ENCODE measurements at regions not wholly inside any gene's neighbourhood (a gene's known extent, or its start where the extent isn't known, plus 50 kb on each side); places are given as distances from the start of the nearest gene placed in this dataset.
"Not testable (repeated sequence)": the region's sequence is repeated elsewhere in the genome, so short reads cannot be mapped to it uniquely, and the experiment has no call there.

DNA sequence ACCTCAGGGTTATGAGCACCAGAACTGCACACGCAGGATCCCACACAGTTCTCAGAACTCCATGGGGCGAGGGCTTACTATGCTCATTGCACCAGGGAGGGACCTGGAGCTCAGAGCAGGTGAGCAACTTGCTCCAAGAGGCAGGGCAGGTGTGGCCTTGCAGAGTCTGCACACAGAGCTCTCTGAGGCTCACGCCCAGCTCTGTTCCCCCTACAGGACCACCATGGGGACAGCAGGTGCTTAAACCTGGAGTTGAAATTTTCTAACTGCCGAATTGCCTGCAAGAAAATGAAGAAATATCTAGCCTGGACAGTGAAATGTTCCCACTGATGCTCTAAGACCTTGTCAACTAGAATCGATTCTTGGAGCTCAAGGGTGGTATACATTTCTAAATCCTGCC lies 49.9 kb upstream of the MSMB start:
- TF ChIP-seq, protein P1, sequence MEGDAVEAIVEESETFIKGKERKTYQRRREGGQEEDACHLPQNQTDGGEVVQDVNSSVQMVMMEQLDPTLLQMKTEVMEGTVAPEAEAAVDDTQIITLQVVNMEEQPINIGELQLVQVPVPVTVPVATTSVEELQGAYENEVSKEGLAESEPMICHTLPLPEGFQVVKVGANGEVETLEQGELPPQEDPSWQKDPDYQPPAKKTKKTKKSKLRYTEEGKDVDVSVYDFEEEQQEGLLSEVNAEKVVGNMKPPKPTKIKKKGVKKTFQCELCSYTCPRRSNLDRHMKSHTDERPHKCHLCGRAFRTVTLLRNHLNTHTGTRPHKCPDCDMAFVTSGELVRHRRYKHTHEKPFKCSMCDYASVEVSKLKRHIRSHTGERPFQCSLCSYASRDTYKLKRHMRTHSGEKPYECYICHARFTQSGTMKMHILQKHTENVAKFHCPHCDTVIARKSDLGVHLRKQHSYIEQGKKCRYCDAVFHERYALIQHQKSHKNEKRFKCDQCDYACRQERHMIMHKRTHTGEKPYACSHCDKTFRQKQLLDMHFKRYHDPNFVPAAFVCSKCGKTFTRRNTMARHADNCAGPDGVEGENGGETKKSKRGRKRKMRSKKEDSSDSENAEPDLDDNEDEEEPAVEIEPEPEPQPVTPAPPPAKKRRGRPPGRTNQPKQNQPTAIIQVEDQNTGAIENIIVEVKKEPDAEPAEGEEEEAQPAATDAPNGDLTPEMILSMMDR (IDR thresholded peaks at IDR 0.05; ENCODE audit: insufficient read depth, low read depth, low read length) = not testable (repeated sequence)
- TF ChIP-seq EZH2 (IDR thresholded peaks at IDR 0.05; ENCODE audit: insufficient read depth, low read length) = not testable (repeated sequence)
